Body of pancreas (tissue), 4 donors: ENCODE measurements at regions not wholly inside any gene's neighbourhood (a gene's known extent, or its start where the extent isn't known, plus 50 kb on each side); places are given as distances from the start of the nearest gene placed in this dataset.

Experiments
- ATAC-seq: fragments of 150-250 bp; one replicate; pipeline ENCODE4 v1.9.1; 2016
- DNase-seq, 4 donors: peaks; one replicate each; pipeline ENCODE4 v3.0.0-alpha.2; 2019
- H3K27ac ChIP-seq, 4 donors: fragments of 200-600 bp; sonication (generic); 1 replicate in 3 of 4; 2 replicates in 1 of 4; pipeline versions ENCODE4 v1.5.1 to v1.6.1; 2016 to 2019; ENCODE audit warnings: mild to moderate bottlenecking in 1 of 4, mixed read lengths in 1 of 4, moderate library complexity in 1 of 4
- H3K27me3 ChIP-seq, 2 donors: fragments of 200-600 bp; sonication (generic); one replicate each; pipeline ENCODE4 v1.6.0; 2016; ENCODE audit warnings: mild to moderate bottlenecking in 1 of 2
- H3K36me3 ChIP-seq, 2 donors: fragments of 200-600 bp; sonication (generic); replicated peaks in 1 of 2; 2 replicates each; pipeline ENCODE4 v1.5.1; 2016; ENCODE audit warnings: low read depth in 2 of 2; ENCODE audit not compliant: insufficient read depth in 1 of 2
- H3K4me1 ChIP-seq: fragments of 200-600 bp; sonication (generic); one replicate; pipeline ENCODE4 v1.6.0; 2016
- H3K4me3 ChIP-seq, 2 donors: fragments of 200-600 bp; sonication (generic); 1 replicate in 1 of 2; 2 replicates in 1 of 2; pipeline ENCODE4 v1.5.1; 2016 to 2019
- H3K9me3 ChIP-seq, 3 donors: fragments of 200-600 bp; sonication (generic); 1 replicate in 2 of 3; 2 replicates in 1 of 3; pipeline ENCODE4 v1.5.1; 2016
- POLR2A ChIP-seq, 3 donors: fragments of 450-650 bp; IDR thresholded peaks; one replicate each; pipeline ENCODE4 v1.6.1; 2016; ENCODE audit warnings: antibody characterized with exemption in 3 of 3, mild to moderate bottlenecking in 2 of 3
- WGBS, 2 donors: methylation state at CpG; one replicate each; pipeline ENCODE4 v1.1.5; 2017; 5-methylcytosine and 5-hydroxymethylcytosine counted together
- intact Hi-C: fragments of 100-400 bp; cut with DNase I; formaldehyde crosslinking; loops from one replicate; pipeline ENCODE4 v1.15.1; 2023
- TF ChIP-seq, protein P1 (sequence below), 7 experiments: fragments of 450-650 bp in 4 of 7; fragments of 200-600 bp in 3 of 7; sonication (generic) in 3 of 7; IDR thresholded peaks; one replicate each; pipeline ENCODE4 v1.5.1; 2016 to 2019; ENCODE audit warnings: antibody characterized with exemption in 7 of 7

DNA sequence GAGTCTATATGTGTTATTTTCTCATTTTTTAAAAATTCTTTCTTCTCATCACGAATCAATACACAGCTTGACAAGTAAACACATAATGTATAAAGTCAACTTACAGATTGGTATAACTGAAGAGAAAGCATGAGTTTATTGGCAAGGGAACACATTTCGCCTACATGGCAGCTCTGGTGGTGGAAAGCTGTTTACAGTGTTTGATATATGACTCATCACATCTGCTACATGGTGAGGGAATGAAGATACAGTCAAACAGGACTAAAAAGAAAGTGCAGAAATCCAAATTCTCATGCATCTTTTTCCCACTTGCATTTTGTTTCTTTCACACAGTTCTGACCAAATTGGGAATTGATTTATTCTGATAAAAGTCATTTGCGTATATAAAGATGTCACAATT lies 122.2 kb upstream of the ADGRL4 start:
- TF ChIP-seq, protein P1, sequence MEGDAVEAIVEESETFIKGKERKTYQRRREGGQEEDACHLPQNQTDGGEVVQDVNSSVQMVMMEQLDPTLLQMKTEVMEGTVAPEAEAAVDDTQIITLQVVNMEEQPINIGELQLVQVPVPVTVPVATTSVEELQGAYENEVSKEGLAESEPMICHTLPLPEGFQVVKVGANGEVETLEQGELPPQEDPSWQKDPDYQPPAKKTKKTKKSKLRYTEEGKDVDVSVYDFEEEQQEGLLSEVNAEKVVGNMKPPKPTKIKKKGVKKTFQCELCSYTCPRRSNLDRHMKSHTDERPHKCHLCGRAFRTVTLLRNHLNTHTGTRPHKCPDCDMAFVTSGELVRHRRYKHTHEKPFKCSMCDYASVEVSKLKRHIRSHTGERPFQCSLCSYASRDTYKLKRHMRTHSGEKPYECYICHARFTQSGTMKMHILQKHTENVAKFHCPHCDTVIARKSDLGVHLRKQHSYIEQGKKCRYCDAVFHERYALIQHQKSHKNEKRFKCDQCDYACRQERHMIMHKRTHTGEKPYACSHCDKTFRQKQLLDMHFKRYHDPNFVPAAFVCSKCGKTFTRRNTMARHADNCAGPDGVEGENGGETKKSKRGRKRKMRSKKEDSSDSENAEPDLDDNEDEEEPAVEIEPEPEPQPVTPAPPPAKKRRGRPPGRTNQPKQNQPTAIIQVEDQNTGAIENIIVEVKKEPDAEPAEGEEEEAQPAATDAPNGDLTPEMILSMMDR (IDR thresholded peaks at IDR 0.05): no peak
- TF ChIP-seq POLR2A (IDR thresholded peaks at IDR 0.05): no peak
- Histone ChIP-seq H3K9me3 (no peaks in the 10 kb centered on the region), H3K27ac (no peak overlapping the region), H3K4me3 (no peak overlapping the region), H3K4me1 (no peaks in the 10 kb centered on the region), H3K36me3 (no peaks in the 10 kb centered on the region), H3K27me3 (no peaks in the 10 kb centered on the region)
- WGBS, 2 donors: 42 to 57% methylated on average over 3 of the region's 3 CpGs
- no peak for ATAC-seq
- no peak for DNase-seq
- intact Hi-C loops: no loop called here

DNA sequence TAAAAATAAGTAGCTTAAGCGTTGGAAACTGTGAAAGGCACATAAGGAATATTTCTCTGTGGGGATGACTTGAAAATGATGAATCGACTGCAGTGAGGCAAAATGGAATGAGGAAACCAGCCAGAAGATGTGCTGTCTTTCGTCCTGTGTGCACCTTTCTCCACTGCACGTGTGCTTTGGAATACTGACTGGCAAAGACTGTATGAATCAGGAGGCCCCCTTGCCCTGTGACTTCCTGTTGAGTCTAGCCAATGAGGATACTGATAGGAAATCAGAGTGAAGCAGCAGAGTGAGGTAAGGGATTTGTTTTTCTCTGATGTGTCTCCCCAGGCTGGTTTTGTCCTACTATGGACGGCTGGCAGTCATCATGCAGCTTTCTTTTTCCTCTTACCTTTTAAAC lies 118.2 kb upstream of the ADGRL4 start:
- Histone ChIP-seq H3K27ac (no peak overlapping the region), H3K27me3 (no peaks in the 10 kb centered on the region), H3K9me3 (no peaks in the 10 kb centered on the region), H3K4me3 (no peak overlapping the region), H3K36me3 (no peaks in the 10 kb centered on the region), H3K4me1 (no peaks in the 10 kb centered on the region)
- ATAC-seq (no peak), DNase-seq (no peak)
- intact Hi-C loops: no loop called here
- TF ChIP-seq, protein P1 (IDR thresholded peaks at IDR 0.05): no peak
- no peak for TF ChIP-seq POLR2A (IDR thresholded peaks at IDR 0.05)
- 49 to 59% methylated on average over 5 of the region's 5 CpGs for WGBS, 2 donors

DNA sequence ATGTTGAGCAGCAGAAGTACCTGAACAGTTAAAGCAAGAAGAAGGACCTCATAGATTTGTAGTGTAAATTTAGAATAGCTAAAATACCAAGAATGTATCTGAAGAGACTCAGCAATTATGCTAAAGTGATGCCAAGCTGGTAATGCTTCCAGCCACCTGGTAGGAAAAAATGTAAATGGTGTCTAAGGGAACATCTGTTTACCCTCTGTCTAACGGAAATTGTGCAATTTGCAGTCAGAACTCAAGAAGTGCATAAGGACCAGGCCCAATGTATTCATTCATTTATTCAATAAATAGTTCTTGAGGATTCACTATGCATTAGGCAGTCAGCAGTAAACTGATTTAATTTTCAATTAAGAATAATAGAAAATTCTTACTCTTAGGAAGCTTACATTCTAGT lies 116.0 kb upstream of the ADGRL4 start:
- H3K27ac ChIP-seq: no peak overlapping the region
- H3K27me3 ChIP-seq: no peaks in the 10 kb centered on the region
- 62 to 63% methylated on average over 1 of the region's 1 CpG for WGBS, 2 donors
- TF ChIP-seq, protein P1 (IDR thresholded peaks at IDR 0.05): no peak
- no peak for TF ChIP-seq POLR2A (IDR thresholded peaks at IDR 0.05)
- no peaks in the 10 kb centered on the region for H3K4me1 ChIP-seq
- intact Hi-C loops: no loop called here
- H3K9me3 ChIP-seq: no peaks in the 10 kb centered on the region
- no peak overlapping the region for H3K4me3 ChIP-seq
- no peak for ATAC-seq
- H3K36me3 ChIP-seq: no peaks in the 10 kb centered on the region
- no peak for DNase-seq

DNA sequence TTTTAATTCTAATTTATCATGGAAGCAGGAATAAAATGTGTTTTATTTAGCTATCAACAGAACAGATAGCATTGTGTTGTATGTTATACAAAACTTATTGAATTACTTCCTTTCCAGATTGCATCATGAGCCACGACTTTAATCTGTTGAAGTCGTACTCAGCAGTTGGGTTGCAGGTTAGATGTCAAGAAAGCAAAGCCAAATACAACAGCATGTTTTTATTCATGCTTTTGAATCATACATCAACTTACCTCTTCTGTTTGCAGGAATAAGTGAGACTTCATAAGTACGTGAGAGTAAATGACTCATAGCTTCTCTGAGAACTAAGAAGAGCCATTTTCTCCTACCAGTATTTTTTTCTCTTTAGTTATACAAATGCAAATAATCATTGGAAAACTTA lies 110.8 kb upstream of the ADGRL4 start:
- no peak overlapping the region for H3K4me3 ChIP-seq
- ATAC-seq: no peak
- H3K27ac ChIP-seq: no peak overlapping the region
- no peaks in the 10 kb centered on the region for H3K9me3 ChIP-seq
- no peak for TF ChIP-seq POLR2A (IDR thresholded peaks at IDR 0.05)
- TF ChIP-seq, protein P1 (IDR thresholded peaks at IDR 0.05): no peak
- intact Hi-C loops: no loop called here
- WGBS, 2 donors: 59 to 64% methylated on average over 3 of the region's 3 CpGs
- H3K27me3 ChIP-seq: no peaks in the 10 kb centered on the region
- no peaks in the 10 kb centered on the region for H3K4me1 ChIP-seq
- no peaks in the 10 kb centered on the region for H3K36me3 ChIP-seq
- no peak for DNase-seq

DNA sequence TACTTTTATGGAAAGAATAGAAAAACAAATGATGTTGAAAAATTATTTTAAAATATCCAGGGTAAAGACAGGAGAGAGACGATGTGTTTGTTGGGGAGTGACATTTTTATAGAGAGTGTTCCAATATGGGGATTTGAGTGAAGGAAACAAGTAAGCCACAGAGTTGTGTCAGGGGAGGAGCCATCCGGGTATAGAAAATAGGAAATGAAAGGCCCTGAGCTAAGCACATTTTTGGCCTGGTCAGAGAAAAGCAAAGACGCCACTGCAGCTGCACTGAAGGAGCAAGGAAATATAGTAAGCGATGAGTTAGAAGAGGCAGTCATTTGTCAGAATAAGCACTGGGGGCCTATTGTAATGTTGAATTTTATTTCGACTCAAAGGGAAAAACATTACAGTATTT lies 107.3 kb upstream of the ADGRL4 start:
- ATAC-seq (no peak), DNase-seq (no peak)
- H3K4me3 ChIP-seq: no peak overlapping the region
- no peaks in the 10 kb centered on the region for H3K36me3 ChIP-seq
- no peaks in the 10 kb centered on the region for H3K27me3 ChIP-seq
- intact Hi-C loops: no loop called here
- TF ChIP-seq, protein P1 (IDR thresholded peaks at IDR 0.05): no peak
- no peak for TF ChIP-seq POLR2A (IDR thresholded peaks at IDR 0.05)
- H3K9me3 ChIP-seq: no peaks in the 10 kb centered on the region
- H3K4me1 ChIP-seq: no peaks in the 10 kb centered on the region
- H3K27ac ChIP-seq: no peak overlapping the region
- 48 to 62% methylated on average over 5 of the region's 5 CpGs for WGBS, 2 donors
